ENCODE measurements at regions not wholly inside any gene's neighbourhood (a gene's known extent, or its start where the extent isn't known, plus 50 kb on each side); places are given as distances from the start of the nearest gene placed in this dataset.

GRCh38 chr16:6031102-6031501 is 933.5 kb upstream of the EEF2KMT start:
- no peak for DNase-seq (ENCODE audit: low read depth in 3 of 3, low spot score in 1 of 3)

- DNase-seq (ENCODE audit: low read depth in 3 of 3, low spot score in 1 of 3): no peak
These were observed 930.1 kb upstream of the EEF2KMT start for GRCh38 chr16:6027733-6028132.

GRCh38 chr16:6023449-6023848 is 925.9 kb upstream of the EEF2KMT start:
- DNase-seq (ENCODE audit: low read depth in 3 of 3, low spot score in 1 of 3): no peak

- no peak for DNase-seq (ENCODE audit: low read depth in 3 of 3, low spot score in 1 of 3)
These were observed 923.8 kb upstream of the EEF2KMT start for GRCh38 chr16:6021276-6021943.

GRCh38 chr16:6020162-6020985 is 922.8 kb upstream of the EEF2KMT start:
- no peak for DNase-seq (ENCODE audit: low read depth in 3 of 3, low spot score in 1 of 3)

GRCh38 chr16:6019490-6019991 is 921.9 kb upstream of the EEF2KMT start:
- DNase-seq (ENCODE audit: low read depth in 3 of 3, low spot score in 1 of 3): no peak

- DNase-seq (ENCODE audit: low read depth in 3 of 3, low spot score in 1 of 3): no peak
These were observed 921.4 kb upstream of the EEF2KMT start for GRCh38 chr16:6018848-6019489.

- DNase-seq (ENCODE audit: low read depth in 3 of 3, low spot score in 1 of 3): no peak
These were observed 919.1 kb upstream of the EEF2KMT start for GRCh38 chr16:6016530-6017184.

- no peak for DNase-seq (ENCODE audit: low read depth in 3 of 3, low spot score in 1 of 3)
These were observed 915.1 kb upstream of the EEF2KMT start for GRCh38 chr16:6012716-6013115.

- DNase-seq (ENCODE audit: low read depth in 3 of 3, low spot score in 1 of 3): no peak
These were observed 911.6 kb upstream of the EEF2KMT start for GRCh38 chr16:6009151-6009550.

- DNase-seq (ENCODE audit: low read depth in 3 of 3, low spot score in 1 of 3): no peak
These were observed 911.1 kb upstream of the EEF2KMT start for GRCh38 chr16:6008670-6009069.

GRCh38 chr16:5993356-5993755 is 895.8 kb upstream of the EEF2KMT start:
- no peak for DNase-seq (ENCODE audit: low read depth in 3 of 3, low spot score in 1 of 3)

- no peak for DNase-seq (ENCODE audit: low read depth in 3 of 3, low spot score in 1 of 3)
These were observed 885.4 kb upstream of the EEF2KMT start for GRCh38 chr16:5982979-5983378.

- no peak for DNase-seq (ENCODE audit: low read depth in 3 of 3, low spot score in 1 of 3)
These were observed 882.4 kb upstream of the EEF2KMT start for GRCh38 chr16:5979905-5980550.

- DNase-seq (ENCODE audit: low read depth in 3 of 3, low spot score in 1 of 3): no peak
These were observed 879.7 kb upstream of the EEF2KMT start for GRCh38 chr16:5977329-5977728.

GRCh38 chr16:5972747-5973146 is 875.2 kb upstream of the EEF2KMT start:
- DNase-seq (ENCODE audit: low read depth in 3 of 3, low spot score in 1 of 3): no peak

- no peak for DNase-seq (ENCODE audit: low read depth in 3 of 3, low spot score in 1 of 3)
These were observed 874.3 kb upstream of the EEF2KMT start for GRCh38 chr16:5971924-5972323.

- DNase-seq (ENCODE audit: low read depth in 3 of 3, low spot score in 1 of 3): no peak
These were observed 873.5 kb upstream of the EEF2KMT start for GRCh38 chr16:5971106-5971505.

GRCh38 chr16:5966004-5966403 is 868.4 kb upstream of the EEF2KMT start:
- DNase-seq (ENCODE audit: low read depth in 3 of 3, low spot score in 1 of 3): no peak

- DNase-seq (ENCODE audit: low read depth in 3 of 3, low spot score in 1 of 3): no peak
These were observed 867.7 kb upstream of the EEF2KMT start for GRCh38 chr16:5965321-5965720.

GRCh38 chr16:5951486-5951885 is 853.9 kb upstream of the EEF2KMT start:
- DNase-seq (ENCODE audit: low read depth in 3 of 3, low spot score in 1 of 3): no peak
